ENCODE measurements at regions not wholly inside any gene's neighbourhood (a gene's known extent, or its start where the extent isn't known, plus 50 kb on each side); places are given as distances from the start of the nearest gene placed in this dataset.

- no peaks in the 10 kb centered on the region for H3K36me3 Mint-ChIP-seq
- H3K27ac Mint-ChIP-seq: no peak overlapping the region
- H3K27me3 Mint-ChIP-seq: peaks cover 7% of the 10 kb centered on the region
- peaks cover 3% of the 10 kb centered on the region for H3K4me1 Mint-ChIP-seq (ENCODE audit: low read depth)
- no peak overlapping the region for H3K4me3 Mint-ChIP-seq
- peaks cover 10% of the 10 kb centered on the region for H3K9me3 Mint-ChIP-seq (ENCODE audit: low read depth)
Observed at GRCh38 chr6:8736156-8736895, 301.0 kb upstream of the SLC35B3 start.

DNA sequence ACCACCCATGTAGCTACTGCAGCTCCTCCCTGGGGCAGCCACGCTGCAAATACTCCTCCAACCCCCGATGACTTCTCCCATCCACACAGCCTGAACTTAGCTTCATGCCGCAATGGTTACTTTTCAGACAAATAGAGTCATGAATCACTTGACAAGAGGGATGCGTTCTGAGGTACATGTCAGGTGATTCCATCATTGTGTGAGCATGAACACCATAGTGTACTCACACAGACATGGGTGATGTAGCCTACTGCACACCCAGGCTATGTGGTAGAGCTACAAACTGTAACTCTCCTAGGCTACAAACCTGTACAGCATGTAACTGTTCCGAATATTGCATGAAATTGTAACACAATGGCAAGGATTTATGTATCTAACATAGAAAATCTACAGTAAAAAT, 298.5 kb upstream of the SLC35B3 start:
- H3K27me3 Mint-ChIP-seq: peaks cover 7% of the 10 kb centered on the region
- peaks cover 6% of the 10 kb centered on the region for H3K9me3 Mint-ChIP-seq (ENCODE audit: low read depth)
- H3K27ac Mint-ChIP-seq: no peak overlapping the region
- H3K4me1 Mint-ChIP-seq (ENCODE audit: low read depth): peaks cover 3% of the 10 kb centered on the region
- H3K4me3 Mint-ChIP-seq: no peak overlapping the region
- no peaks in the 10 kb centered on the region for H3K36me3 Mint-ChIP-seq

GRCh38 chr6:8731874-8732273, 296.5 kb upstream of the SLC35B3 start:
- no peak overlapping the region for H3K27ac Mint-ChIP-seq

DNA sequence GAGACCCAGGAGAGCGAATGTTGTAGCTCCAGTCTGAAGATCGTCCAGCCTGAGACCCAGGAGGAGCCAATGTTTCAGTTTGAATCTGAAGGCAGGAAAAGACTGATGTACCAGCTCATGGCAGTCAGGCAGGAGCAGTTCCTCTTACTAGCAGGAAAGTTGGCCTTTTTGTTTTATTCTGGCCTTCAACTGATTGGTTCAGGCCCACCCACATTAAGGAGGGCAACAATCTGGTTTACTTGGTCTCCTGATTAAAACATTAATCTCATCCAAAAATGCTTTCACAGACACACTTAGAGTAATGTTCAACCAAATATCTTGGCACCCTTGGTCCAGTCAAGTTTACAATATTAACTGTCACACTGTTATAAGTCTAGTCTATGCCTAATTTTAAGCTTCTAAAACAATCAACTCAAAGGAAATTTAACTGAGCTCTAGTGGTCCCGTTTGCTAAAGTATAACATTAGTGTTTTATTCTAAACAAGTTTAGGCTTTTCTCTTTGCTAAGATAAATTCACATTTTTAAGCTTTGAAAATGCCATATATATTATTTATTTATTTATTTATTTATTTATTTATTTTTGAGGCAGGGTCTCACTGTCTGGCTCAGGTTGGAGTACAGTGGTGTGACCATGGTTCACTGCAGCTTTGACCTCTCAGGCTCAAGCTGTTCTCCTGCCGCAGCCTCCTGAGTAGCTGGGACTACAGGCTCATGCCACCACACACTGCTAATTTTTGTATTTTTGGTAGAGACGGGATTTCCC, 275.5 kb upstream of the SLC35B3 start:
- H3K36me3 Mint-ChIP-seq: no peaks in the 10 kb centered on the region
- no peak overlapping the region for H3K4me3 Mint-ChIP-seq
- no peaks in the 10 kb centered on the region for H3K9me3 Mint-ChIP-seq (ENCODE audit: low read depth)
- peaks cover 2% of the 10 kb centered on the region for H3K27me3 Mint-ChIP-seq
- no peak overlapping the region for H3K27ac Mint-ChIP-seq
- H3K4me1 Mint-ChIP-seq (ENCODE audit: low read depth): no peaks in the 10 kb centered on the region

More at GRCh38 chr6:8731874-8732273, 296.5 kb upstream of the SLC35B3 start:
- peaks cover 3% of the 10 kb centered on the region for H3K9me3 Mint-ChIP-seq (ENCODE audit: low read depth)
- peaks cover 3% of the 10 kb centered on the region for H3K4me1 Mint-ChIP-seq (ENCODE audit: low read depth)
- no peak overlapping the region for H3K4me3 Mint-ChIP-seq
- peaks cover 5% of the 10 kb centered on the region for H3K27me3 Mint-ChIP-seq
- H3K36me3 Mint-ChIP-seq: no peaks in the 10 kb centered on the region

GRCh38 chr6:8707956-8708772, 272.8 kb upstream of the SLC35B3 start:
- Mint-ChIP-seq H3K36me3 (no peaks in the 10 kb centered on the region), H3K27me3 (peaks cover 2% of the 10 kb centered on the region), H3K27ac (no peak overlapping the region), H3K4me3 (no peak overlapping the region), H3K4me1 (ENCODE audit: low read depth) (no peaks in the 10 kb centered on the region), H3K9me3 (ENCODE audit: low read depth) (no peaks in the 10 kb centered on the region)

DNA sequence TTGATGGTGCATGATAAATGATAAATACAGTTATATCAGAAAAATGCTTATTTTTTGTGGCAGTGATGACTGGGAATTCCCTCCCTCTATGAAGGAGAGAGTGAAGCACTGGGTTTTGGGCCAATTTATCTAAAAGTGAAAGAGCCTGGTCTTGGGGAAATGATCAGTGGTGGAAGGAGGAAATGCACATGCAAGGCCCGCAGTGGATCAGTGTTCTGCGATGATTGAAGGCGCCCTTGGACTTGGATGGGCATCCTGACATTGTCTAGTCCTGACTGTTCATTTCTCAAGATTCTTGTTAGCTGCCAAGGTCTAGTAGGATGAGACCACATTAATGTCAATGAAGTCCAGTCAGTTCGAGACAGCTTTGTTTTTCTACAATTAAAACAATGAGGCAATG, 272.0 kb upstream of the SLC35B3 start:
- no peak overlapping the region for H3K4me3 Mint-ChIP-seq
- peaks cover 2% of the 10 kb centered on the region for H3K27me3 Mint-ChIP-seq
- H3K4me1 Mint-ChIP-seq (ENCODE audit: low read depth): no peaks in the 10 kb centered on the region
- no peaks in the 10 kb centered on the region for H3K36me3 Mint-ChIP-seq
- H3K27ac Mint-ChIP-seq: no peak overlapping the region
- no peaks in the 10 kb centered on the region for H3K9me3 Mint-ChIP-seq (ENCODE audit: low read depth)

GRCh38 chr6:8705435-8706020, 270.2 kb upstream of the SLC35B3 start:
- Mint-ChIP-seq H3K27ac (no peak overlapping the region), H3K36me3 (no peaks in the 10 kb centered on the region), H3K4me1 (ENCODE audit: low read depth) (no peaks in the 10 kb centered on the region), H3K9me3 (ENCODE audit: low read depth) (peaks cover 5% of the 10 kb centered on the region), H3K27me3 (peaks cover 2% of the 10 kb centered on the region), H3K4me3 (no peak overlapping the region)

GRCh38 chr6:8703059-8703458, 267.7 kb upstream of the SLC35B3 start:
- no peaks in the 10 kb centered on the region for H3K4me1 Mint-ChIP-seq (ENCODE audit: low read depth)
- peaks cover 11% of the 10 kb centered on the region for H3K9me3 Mint-ChIP-seq (ENCODE audit: low read depth)
- no peak overlapping the region for H3K4me3 Mint-ChIP-seq
- peaks cover 2% of the 10 kb centered on the region for H3K27me3 Mint-ChIP-seq
- H3K27ac Mint-ChIP-seq: no peak overlapping the region
- no peaks in the 10 kb centered on the region for H3K36me3 Mint-ChIP-seq

DNA sequence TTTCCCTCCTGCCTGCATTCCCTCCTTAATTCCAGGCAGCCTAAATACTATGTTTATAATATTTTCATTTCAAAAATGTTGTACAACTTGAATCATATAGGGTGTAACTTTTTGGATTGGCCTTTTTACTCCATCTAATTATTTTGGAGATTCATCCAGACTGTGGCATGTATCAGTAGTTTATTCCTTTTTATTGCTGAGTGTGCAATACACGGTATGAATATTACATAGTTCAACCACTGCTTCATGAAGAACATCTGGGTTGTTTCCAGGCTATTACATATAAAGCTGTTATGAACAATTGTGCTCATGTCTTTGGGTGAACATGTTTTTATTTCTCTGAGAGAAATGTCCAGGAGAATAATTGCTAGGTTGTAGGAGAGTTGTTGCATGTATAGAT, 253.5 kb upstream of the SLC35B3 start:
- no peaks in the 10 kb centered on the region for H3K4me1 Mint-ChIP-seq (ENCODE audit: low read depth)
- H3K36me3 Mint-ChIP-seq: peaks cover under 1% of the 10 kb centered on the region
- no peak overlapping the region for H3K27ac Mint-ChIP-seq
- H3K4me3 Mint-ChIP-seq: no peak overlapping the region
- peaks cover 2% of the 10 kb centered on the region for H3K9me3 Mint-ChIP-seq (ENCODE audit: low read depth)
- peaks cover 3% of the 10 kb centered on the region for H3K27me3 Mint-ChIP-seq

- no peaks in the 10 kb centered on the region for H3K9me3 Mint-ChIP-seq (ENCODE audit: low read depth)
- H3K4me1 Mint-ChIP-seq (ENCODE audit: low read depth): no peaks in the 10 kb centered on the region
- H3K36me3 Mint-ChIP-seq: no peaks in the 10 kb centered on the region
- no peak overlapping the region for H3K27ac Mint-ChIP-seq
- H3K4me3 Mint-ChIP-seq: no peak overlapping the region
- no peaks in the 10 kb centered on the region for H3K27me3 Mint-ChIP-seq
Observed at GRCh38 chr6:8686077-8686476, 250.7 kb upstream of the SLC35B3 start.

GRCh38 chr6:8683204-8683603, 247.9 kb upstream of the SLC35B3 start:
- H3K9me3 Mint-ChIP-seq (ENCODE audit: low read depth): no peaks in the 10 kb centered on the region
- no peaks in the 10 kb centered on the region for H3K36me3 Mint-ChIP-seq
- H3K27ac Mint-ChIP-seq: no peak overlapping the region
- no peaks in the 10 kb centered on the region for H3K4me1 Mint-ChIP-seq (ENCODE audit: low read depth)
- no peaks in the 10 kb centered on the region for H3K27me3 Mint-ChIP-seq
- no peak overlapping the region for H3K4me3 Mint-ChIP-seq

GRCh38 chr6:8679823-8680222, 244.5 kb upstream of the SLC35B3 start:
- H3K9me3 Mint-ChIP-seq (ENCODE audit: low read depth): no peaks in the 10 kb centered on the region
- no peak overlapping the region for H3K27ac Mint-ChIP-seq
- H3K36me3 Mint-ChIP-seq: no peaks in the 10 kb centered on the region
- no peaks in the 10 kb centered on the region for H3K27me3 Mint-ChIP-seq
- H3K4me1 Mint-ChIP-seq (ENCODE audit: low read depth): no peaks in the 10 kb centered on the region
- H3K4me3 Mint-ChIP-seq: no peak overlapping the region

DNA sequence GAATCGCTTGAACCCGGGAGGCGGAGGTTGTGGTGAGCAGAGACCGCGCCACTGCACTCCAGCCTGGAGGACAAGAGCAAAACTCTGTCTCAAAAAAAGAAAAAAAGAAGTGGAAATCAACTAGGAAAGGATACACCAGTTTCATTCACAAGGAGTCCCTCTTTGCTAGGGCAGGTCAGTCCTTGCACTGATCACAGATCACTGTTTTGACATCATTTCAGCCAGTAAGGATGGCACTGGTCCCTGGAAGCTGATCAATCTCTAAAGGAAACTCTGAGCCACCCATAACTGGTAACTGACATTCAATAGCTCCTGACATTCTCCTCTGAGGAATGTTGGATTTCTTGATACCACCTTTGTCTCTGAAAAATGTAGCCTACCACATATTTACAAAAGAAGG, 243.1 kb upstream of the SLC35B3 start:
- Mint-ChIP-seq H3K4me3 (no peak overlapping the region), H3K4me1 (ENCODE audit: low read depth) (no peaks in the 10 kb centered on the region), H3K9me3 (ENCODE audit: low read depth) (no peaks in the 10 kb centered on the region), H3K27ac (no peak overlapping the region), H3K36me3 (no peaks in the 10 kb centered on the region), H3K27me3 (no peaks in the 10 kb centered on the region)

DNA sequence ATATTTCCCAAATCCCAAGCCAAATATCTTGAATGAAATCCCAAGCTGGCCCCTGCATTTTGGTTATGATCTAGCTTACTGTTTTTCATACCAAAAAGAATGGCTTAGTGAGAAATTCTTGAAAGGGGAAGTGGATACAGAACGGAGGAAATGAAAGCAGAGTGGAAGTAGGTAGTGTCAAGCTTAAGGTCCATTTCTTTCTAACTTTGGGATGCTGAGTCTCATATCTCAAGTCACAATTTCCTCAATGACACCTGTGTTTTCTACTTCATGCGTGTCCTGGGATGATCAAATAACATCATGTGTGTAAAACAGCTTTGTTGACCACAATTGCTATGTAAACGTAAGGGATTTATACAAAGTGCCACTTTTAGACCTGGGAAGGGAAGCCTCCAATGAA, 238.8 kb upstream of the SLC35B3 start:
- H3K4me1 Mint-ChIP-seq (ENCODE audit: low read depth): peaks cover 1% of the 10 kb centered on the region
- no peak overlapping the region for H3K4me3 Mint-ChIP-seq
- H3K36me3 Mint-ChIP-seq: no peaks in the 10 kb centered on the region
- no peaks in the 10 kb centered on the region for H3K27me3 Mint-ChIP-seq
- H3K27ac Mint-ChIP-seq: no peak overlapping the region
- H3K9me3 Mint-ChIP-seq (ENCODE audit: low read depth): peaks cover under 1% of the 10 kb centered on the region

- no peaks in the 10 kb centered on the region for H3K27me3 Mint-ChIP-seq
- H3K4me1 Mint-ChIP-seq (ENCODE audit: low read depth): peaks cover 8% of the 10 kb centered on the region
- H3K9me3 Mint-ChIP-seq (ENCODE audit: low read depth): peaks cover 3% of the 10 kb centered on the region
- no peak overlapping the region for H3K27ac Mint-ChIP-seq
- no peak overlapping the region for H3K4me3 Mint-ChIP-seq
- H3K36me3 Mint-ChIP-seq: no peaks in the 10 kb centered on the region
Observed at GRCh38 chr6:8672882-8673281, 237.5 kb upstream of the SLC35B3 start.

All from activated naive CD8-positive, alpha-beta T cell (primary cell).